Left forelimb (tissue), 1 donor: ENCODE measurements at regions not wholly inside any gene's neighbourhood (a gene's known extent, or its start where the extent isn't known, plus 50 kb on each side); places are given as distances from the start of the nearest gene placed in this dataset.

Experiments used
- DNase-seq: peaks from one replicate; pipeline ENCODE4 v3.0.0-alpha.2; 2018; ENCODE audit warnings: low spot score

DNA sequence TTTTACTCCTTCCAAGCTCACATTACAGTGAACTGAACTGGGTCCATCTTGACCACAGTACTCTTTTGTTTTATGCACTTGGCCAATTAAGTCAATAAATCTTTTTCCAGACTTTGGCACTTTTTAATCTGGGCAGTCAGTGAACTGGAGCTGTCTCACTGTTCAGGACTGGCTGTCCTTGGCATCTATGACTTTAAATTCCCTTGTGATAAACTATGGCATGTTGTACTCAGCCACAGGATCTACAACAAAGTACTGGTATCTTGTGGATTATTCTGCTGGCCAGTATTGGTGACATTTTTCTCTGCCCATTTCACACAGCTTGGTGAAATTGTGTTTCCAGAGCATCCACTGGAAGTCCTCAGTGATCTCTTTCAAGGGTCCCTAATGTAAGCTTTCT is 1144.8 kb upstream of the SEMA6A start:
- no peak for DNase-seq

GRCh38 chr5:117713585-117714198 is 1139.1 kb upstream of the SEMA6A start:
- no peak for DNase-seq

DNA sequence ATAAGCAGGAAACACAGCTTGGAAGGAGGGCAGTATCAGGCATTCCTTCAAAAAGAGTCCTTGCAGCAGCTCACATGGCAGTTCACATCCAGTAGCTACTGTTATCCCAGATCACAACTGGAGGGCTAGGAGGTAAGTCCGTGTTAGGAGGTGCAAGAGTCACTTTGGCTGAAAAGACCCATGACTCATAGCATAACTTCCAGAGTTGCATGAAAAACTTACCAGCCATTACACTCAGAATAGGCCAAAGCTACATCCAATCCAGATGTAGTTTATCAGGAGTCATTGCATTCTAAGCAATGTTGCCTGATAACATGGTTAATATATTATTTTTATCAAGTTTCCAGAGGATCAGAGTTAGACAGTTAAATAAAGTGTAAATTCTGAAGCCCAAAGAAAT is 1126.4 kb upstream of the SEMA6A start:
- DNase-seq = no peak

- no peak for DNase-seq
These were observed 1118.0 kb upstream of the SEMA6A start for GRCh38 chr5:117692606-117693005.

DNA sequence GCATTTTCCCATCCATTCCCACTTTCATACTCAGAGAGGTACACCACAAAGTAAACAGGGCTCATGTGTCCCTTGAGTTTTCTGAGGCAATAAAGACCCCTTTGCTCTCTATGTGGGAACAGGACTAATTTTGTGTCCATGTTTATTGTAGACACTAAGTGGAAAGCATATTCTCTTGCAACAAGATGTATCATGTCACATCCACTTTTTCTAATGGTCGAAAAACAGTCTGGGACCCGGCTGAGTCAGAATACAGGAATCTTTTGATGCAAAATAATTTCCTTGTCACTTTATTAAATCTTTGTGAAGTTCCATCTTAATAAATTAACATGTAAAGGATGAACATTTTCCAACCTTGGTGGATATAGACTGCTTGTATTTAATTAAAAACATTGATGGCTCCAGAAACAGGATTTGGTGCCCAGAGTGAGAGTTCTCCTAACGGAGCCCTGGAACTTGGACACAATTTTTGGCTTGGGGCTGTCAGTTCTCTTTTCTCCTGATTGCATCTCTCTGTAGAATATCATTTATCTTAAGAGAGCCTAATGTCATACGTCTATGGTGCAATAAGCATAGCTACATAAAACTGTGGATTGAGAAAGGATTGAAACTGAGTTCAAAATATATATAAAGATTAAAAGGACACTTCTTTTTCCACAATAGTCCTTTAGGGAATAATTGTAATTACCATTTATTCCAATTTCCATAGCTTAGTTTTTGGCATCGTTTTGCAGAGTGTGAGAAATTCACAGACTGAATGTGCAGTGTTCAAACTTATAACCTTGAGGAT is 1116.7 kb upstream of the SEMA6A start:
- no peak for DNase-seq

- no peak for DNase-seq
These were observed 1116.0 kb upstream of the SEMA6A start for GRCh38 chr5:117690612-117691011.

DNA sequence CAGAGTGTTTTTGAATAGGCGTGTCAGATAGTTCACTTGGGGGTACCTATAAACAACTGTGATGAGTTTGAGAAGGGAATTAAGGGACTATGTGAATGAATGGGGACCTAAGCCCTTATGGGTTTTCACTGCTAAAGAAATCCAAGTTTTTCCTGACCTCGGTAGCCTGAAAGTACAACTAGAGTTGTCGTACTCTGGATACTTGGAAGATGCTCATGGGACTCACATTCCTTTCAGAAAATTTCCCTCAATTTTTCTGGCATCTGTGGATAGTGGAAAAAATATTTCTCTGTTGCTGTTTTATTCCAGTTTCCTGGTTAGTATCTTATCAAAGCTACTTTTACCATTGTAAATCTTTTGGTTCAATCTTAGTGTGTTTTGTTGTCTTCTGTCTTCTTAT is 1112.3 kb upstream of the SEMA6A start:
- DNase-seq = no peak

GRCh38 chr5:117682416-117682815 is 1107.8 kb upstream of the SEMA6A start:
- no peak for DNase-seq

- DNase-seq = no peak
These were observed 1107.0 kb upstream of the SEMA6A start for GRCh38 chr5:117681431-117682254.

GRCh38 chr5:117680426-117680825 is 1105.8 kb upstream of the SEMA6A start:
- no peak for DNase-seq

GRCh38 chr5:117679046-117679445 is 1104.4 kb upstream of the SEMA6A start:
- no peak for DNase-seq

DNA sequence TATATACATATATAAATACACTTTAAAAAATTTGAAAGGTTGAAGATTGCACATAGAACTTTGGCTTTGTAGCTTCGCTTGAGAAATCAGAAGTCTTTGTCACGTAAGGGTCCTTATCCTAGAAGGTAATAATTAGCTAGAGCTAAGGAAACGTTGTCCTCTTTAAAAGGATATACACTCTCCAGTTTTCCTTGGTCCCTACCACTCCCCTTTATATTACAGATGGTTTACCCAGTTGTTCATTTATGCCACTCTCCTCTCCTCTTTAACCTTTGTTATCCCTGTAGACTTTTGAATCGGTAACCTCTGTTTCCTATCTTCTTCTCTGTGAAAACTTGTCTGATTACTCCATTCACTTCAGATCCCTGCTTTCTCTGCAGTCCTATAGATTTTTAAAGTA is 1101.0 kb upstream of the SEMA6A start:
- no peak for DNase-seq

GRCh38 chr5:117671551-117671950 is 1096.9 kb upstream of the SEMA6A start:
- no peak for DNase-seq

DNA sequence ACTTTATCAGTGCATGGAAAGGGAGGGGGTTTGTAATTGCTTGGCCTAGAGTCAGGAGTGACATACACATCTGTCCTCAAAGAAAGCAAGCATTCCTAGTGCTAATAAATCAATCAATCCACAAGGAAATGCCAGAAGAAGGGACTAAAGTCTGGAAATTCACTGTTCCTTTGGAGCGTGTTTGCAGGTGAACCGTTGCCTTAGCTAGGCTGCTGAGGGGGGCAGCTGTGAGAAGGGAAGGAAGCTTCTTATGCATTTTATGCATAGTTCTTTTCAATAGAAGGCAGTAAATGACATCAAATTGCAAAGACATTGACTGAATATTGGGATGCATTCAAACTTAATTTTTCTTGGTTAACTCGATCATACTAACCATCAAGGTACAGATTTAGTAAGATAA is 1092.5 kb upstream of the SEMA6A start:
- DNase-seq = no peak

DNA sequence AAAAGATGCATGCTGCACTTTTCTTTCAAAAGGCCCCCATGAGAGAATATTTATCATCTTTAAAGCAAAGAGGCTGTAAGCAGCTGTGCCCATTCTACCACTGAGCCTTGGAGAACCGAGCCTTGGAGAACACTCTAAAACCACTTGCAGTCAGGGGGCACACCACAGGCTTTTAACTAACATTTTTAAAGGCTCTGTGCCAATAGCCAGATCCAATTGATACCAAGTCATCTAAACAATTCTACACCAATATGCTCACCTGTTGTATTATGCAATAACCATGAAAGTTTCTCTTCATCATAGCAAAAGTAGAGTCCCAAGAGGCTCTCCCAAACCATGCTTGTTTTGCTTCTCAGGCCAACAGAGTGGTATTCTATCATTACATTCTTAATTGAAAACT is 1090.5 kb upstream of the SEMA6A start:
- DNase-seq = no peak

- DNase-seq = no peak
These were observed 1087.7 kb upstream of the SEMA6A start for GRCh38 chr5:117662361-117662760.

DNA sequence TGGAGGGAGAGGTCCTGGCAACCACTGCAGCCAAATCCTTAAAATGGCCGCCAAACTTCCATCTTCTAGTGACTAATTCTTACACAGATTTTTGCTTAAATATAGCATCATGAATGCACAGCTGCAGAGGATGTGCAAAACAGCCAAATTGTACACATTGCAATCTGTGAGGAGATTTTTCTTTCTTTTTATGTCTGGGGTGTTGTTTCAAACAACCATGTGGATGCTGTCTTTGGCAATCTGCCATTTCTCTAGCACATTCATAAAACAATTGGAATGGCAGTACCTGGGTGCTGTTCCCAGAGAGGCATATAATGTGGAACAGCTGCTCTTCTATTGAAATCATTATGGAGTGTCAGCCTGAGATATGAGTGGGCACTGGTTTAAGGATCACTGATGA is 1082.9 kb upstream of the SEMA6A start:
- no peak for DNase-seq

DNA sequence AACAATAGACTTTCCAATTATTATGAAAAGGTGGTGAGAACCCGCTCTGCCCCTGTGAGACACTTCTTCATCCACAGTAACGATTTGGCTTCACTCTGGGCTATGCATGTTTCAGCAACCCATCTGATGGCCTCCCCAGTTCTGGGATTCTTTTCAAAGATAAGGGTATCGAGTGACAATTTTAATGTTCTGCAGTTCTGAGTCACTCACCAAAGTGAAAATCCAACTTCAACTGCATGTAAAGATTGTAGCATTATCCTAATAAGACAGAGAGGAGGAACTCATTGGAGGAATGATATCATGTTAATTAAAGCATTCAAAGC is 1078.3 kb upstream of the SEMA6A start:
- no peak for DNase-seq

- no peak for DNase-seq
These were observed 1077.7 kb upstream of the SEMA6A start for GRCh38 chr5:117652036-117652957.

- no peak for DNase-seq
These were observed 1075.2 kb upstream of the SEMA6A start for GRCh38 chr5:117649821-117650220.

GRCh38 chr5:117645400-117645799 is 1070.8 kb upstream of the SEMA6A start:
- DNase-seq = no peak

DNA sequence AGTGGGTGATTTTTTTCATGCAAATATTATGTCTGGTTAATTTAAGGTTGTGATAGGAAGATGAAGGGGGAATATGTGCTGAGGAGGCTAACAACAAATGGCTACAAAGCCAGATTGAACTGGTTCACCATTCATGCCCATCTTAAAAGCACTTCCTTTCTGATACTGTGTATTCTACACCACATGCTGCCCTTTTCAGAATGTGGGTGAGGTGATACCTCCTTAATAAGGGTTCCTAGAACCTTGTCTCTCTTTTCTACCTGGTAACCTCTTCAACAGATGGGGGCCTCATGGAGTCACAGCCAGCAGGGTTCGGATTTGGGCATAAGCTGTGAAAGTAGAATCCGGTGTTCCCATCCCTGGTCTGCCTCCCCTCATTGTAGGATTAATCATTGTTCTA is 1064.0 kb upstream of the SEMA6A start:
- DNase-seq = no peak
